Small intestine (tissue), 7 donors: ENCODE measurements at regions not wholly inside any gene's neighbourhood (a gene's known extent, or its start where the extent isn't known, plus 50 kb on each side); places are given as distances from the start of the nearest gene placed in this dataset.

Experiments
- DNase-seq, 2 donors: peaks; one replicate each; pipeline versions ENCODE4 v3.0.0 to v3.0.0-alpha.2; 2013
- FAIRE-seq: peaks from 2 replicates; lab custom pipeline; 2012; peaks lifted over from hg19 to GRCh38; lab: Jason Lieb, UNC
- H3K27ac ChIP-seq, 3 donors: one replicate each; pipeline ENCODE4 v1.5.1; 2013; ENCODE audit warnings: low read length in 2 of 3, mild to moderate bottlenecking in 2 of 3, control low read depth in 1 of 3, inconsistent platforms in 1 of 3, low read depth in 1 of 3, moderate library complexity in 1 of 3
- H3K27me3 ChIP-seq, 3 donors: one replicate each; pipeline ENCODE4 v1.6.1; 2013; ENCODE audit warnings: low read length in 3 of 3, inconsistent platforms in 1 of 3; ENCODE audit not compliant: control insufficient read depth in 3 of 3, insufficient read depth in 3 of 3
- H3K36me3 ChIP-seq, 3 donors: one replicate each; pipeline ENCODE4 v1.6.1; 2013; ENCODE audit warnings: low read length in 3 of 3, inconsistent platforms in 1 of 3, low read depth in 1 of 3, mild to moderate bottlenecking in 1 of 3, moderate library complexity in 1 of 3; ENCODE audit not compliant: control insufficient read depth in 3 of 3, insufficient read depth in 2 of 3
- H3K4me1 ChIP-seq, 3 donors: one replicate each; pipeline ENCODE4 v1.6.1; 2013; ENCODE audit warnings: low read length in 2 of 3, inconsistent platforms in 1 of 3, low read depth in 1 of 3, mild to moderate bottlenecking in 1 of 3, moderate library complexity in 1 of 3; ENCODE audit not compliant: control insufficient read depth in 3 of 3, insufficient read depth in 2 of 3
- H3K4me3 ChIP-seq, 3 donors: one replicate each; pipeline ENCODE4 v1.5.1; 2013; ENCODE audit warnings: low read length in 3 of 3, control low read depth in 1 of 3, inconsistent platforms in 1 of 3, low read depth in 1 of 3, mild to moderate bottlenecking in 1 of 3, moderate library complexity in 1 of 3
- H3K9me3 ChIP-seq, 2 donors: one replicate each; pipeline ENCODE4 v1.6.1; 2013; ENCODE audit warnings: low read depth in 1 of 2, low read length in 1 of 2; ENCODE audit not compliant: control insufficient read depth in 2 of 2, insufficient read depth in 1 of 2
- WGBS, 3 donors: extraction: QIAGEN DNeasy Blood & Tissue Kit; methylation state at CpG; one replicate each; pipeline ENCODE4 v1.1.7; 2013; 5-methylcytosine and 5-hydroxymethylcytosine counted together
- donor health status: healthy with polysubstance abuse.
- donor health status: control.
- donor health status: control.
- donor health status: Bipolar disorder and iron deficiency.
- donor health status: healthy.

DNA sequence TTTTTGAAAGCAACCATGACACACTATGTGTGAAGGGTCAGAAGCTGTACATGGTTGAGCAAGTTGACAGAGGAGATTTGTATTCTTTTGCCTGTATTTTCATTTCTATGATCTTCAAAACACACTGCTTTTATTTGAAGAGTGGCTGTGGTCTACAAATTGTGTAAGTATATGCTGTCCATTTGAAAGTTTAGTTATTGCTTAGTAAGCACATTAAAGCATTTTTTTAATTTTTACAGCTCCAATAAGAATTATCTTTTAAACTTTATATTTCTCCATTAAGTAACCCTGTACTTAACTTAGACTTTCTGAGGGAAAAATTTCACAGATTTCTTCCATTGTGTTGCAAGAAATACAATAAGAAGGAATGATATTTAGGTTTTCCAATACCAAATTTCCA lies 915.2 kb downstream of the SLC6A15 start:
- H3K36me3 ChIP-seq = no peaks in the 10 kb centered on the region
- H3K4me3 ChIP-seq = no peak overlapping the region
- no peak overlapping the region for H3K27ac ChIP-seq
- no peaks in the 10 kb centered on the region for H3K9me3 ChIP-seq
- H3K27me3 ChIP-seq = no peaks in the 10 kb centered on the region
- DNase-seq = no peak
- no peaks in the 10 kb centered on the region for H3K4me1 ChIP-seq
- FAIRE-seq = no peak

DNA sequence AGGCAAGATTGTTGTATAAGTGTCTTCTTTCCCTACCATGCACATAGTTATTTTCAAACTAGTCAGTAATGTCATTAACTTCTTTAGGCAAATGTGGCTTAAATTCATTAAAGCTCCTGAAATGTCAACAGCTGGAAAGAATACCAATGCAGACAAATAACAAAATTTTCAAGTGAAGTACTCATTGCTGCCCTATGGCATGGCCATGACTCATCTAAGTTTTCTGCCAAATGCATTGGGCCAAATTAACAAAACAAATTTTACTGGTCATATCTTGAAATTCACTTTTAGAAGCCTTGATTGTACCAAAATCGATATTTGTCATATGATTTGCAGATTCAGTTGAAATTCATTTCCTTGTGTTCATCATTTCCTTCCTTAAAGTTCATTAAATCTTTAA lies 915.9 kb downstream of the SLC6A15 start:
- H3K27me3 ChIP-seq = no peaks in the 10 kb centered on the region
- no peaks in the 10 kb centered on the region for H3K4me1 ChIP-seq
- FAIRE-seq (no peak), DNase-seq (no peak)
- no peaks in the 10 kb centered on the region for H3K36me3 ChIP-seq
- H3K27ac ChIP-seq = no peak overlapping the region
- H3K4me3 ChIP-seq = no peak overlapping the region
- peaks cover 0 to 2% of the 10 kb centered on the region in 2 donors for H3K9me3 ChIP-seq
- WGBS, 3 donors = 60 to 75% (median 67%) methylated on average over 1 of the region's 1 CpG

DNA sequence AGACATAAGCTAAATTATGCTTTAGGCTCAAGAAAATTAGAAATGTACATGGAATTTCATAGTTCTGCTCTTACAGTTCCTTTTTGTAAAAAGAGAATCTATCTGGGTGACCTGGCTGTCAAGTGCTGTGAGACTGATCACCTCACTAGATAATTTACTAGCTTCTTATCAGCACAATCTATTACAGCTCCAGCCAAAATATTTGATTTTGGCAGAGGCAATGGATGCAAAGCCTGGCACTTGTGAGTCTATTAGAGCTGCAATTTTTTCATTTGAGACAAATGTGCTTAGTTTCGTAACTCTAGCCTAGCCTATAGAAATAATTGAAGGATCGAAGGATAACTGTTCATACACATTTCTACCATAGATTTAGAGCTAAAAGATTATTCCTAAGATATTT lies 927.5 kb downstream of the SLC6A15 start:
- Histone ChIP-seq H3K4me1 (no peaks in the 10 kb centered on the region), H3K27ac (no peak overlapping the region), H3K4me3 (no peak overlapping the region), H3K27me3 (no peaks in the 10 kb centered on the region), H3K9me3 (peaks cover 0 to 1% of the 10 kb centered on the region in 2 donors), H3K36me3 (no peaks in the 10 kb centered on the region)
- no peak for FAIRE-seq
- no peak for DNase-seq
- WGBS, 3 donors = 76 to 86% (median 81%) methylated on average over 2 of the region's 2 CpGs

DNA sequence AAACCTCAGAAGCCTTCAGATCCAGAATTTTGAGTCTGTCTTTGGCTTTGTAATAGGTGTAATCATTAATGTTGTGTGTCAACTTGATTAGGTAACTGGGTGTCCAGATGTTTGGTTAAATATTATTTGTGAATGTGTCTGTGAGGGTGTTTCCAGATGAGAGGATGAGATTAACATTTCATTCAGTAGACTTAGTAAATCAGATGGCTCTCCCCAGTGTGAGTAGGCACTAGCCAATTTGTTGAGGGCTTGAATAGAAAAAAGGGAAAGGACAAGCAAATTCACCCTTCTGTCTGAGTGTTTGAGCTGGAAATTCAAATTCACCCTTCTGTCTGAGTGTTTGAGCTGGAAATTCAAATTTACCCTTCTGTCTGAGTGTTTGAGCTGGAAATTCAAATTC lies 932.2 kb downstream of the SLC6A15 start:
- Histone ChIP-seq H3K27me3 (no peaks in the 10 kb centered on the region), H3K4me3 (no peak overlapping the region), H3K4me1 (no peaks in the 10 kb centered on the region), H3K36me3 (no peaks in the 10 kb centered on the region), H3K27ac (no peak overlapping the region), H3K9me3 (peaks cover 0 to 2% of the 10 kb centered on the region in 2 donors)
- FAIRE-seq = no peak
- no peak for DNase-seq

DNA sequence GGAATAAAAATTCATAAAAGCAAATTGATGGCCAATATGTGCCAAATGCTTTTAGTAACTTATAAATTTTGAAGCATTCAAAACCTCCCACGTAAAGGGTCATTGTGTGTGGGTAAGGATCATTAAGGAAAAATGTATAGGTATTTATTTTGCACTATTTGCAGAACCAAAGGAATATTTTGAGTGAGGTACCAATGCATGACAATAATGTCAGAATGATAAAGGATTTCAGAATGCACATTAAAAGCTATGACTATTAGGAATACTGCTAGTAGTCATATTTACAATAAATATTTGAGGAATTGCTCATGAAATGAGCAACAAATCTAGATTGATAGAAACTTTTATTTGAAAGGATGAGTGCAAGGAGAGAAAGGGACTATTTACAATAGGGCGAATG lies 932.8 kb downstream of the SLC6A15 start:
- no peak for DNase-seq
- Histone ChIP-seq H3K4me3 (no peak overlapping the region), H3K4me1 (no peaks in the 10 kb centered on the region), H3K27me3 (no peaks in the 10 kb centered on the region), H3K27ac (no peak overlapping the region), H3K9me3 (peaks cover 0 to 2% of the 10 kb centered on the region in 2 donors), H3K36me3 (no peaks in the 10 kb centered on the region)
- FAIRE-seq = no peak
- 70 to 74% (median 71%) methylated on average over 2 of the region's 2 CpGs for WGBS, 3 donors

DNA sequence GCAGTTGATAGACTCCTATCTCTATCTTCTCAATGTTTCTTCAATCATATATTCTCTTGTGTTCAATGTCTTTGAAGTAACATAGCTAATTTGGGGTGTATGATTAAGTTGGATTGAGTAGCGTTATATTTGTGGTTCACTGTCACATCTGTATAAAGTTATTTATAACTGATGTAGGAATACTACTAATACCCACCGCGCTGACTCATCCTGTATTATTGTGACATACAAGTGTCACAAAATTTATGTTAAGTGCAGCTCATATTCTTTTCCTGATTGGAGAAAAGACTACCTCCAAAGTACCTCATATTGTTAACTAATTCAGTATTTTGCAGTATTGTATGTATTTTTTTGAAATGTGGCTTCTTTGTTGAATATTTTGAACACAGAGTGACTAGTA lies 940.8 kb downstream of the SLC6A15 start:
- Histone ChIP-seq H3K4me1 (no peaks in the 10 kb centered on the region), H3K4me3 (no peak overlapping the region), H3K36me3 (no peaks in the 10 kb centered on the region), H3K27ac (no peak overlapping the region), H3K9me3 (no peaks in the 10 kb centered on the region), H3K27me3 (no peaks in the 10 kb centered on the region)
- no peak for DNase-seq
- WGBS, 3 donors = 88 to 95% (median 88%) methylated on average over 3 of the region's 3 CpGs
- FAIRE-seq = no peak

DNA sequence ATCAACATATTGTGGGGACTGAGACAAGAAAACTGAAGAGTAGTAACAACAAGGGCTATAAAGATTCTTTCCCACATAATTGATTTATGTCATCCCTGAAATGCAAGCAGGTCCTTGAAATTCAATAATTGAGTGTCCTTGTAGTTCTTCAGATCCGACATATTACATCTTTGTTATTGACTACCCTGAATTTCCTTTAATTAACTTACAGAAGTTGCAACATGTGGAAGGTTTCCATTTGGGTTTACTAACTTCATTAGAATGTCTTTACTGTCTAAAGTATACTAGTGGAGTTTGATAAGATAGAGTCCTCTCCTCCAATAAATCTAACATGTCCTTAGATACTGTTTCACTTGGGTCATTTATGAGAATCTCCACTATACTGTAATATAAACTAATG lies 951.8 kb downstream of the SLC6A15 start:
- Histone ChIP-seq H3K9me3 (peaks cover 0 to 6% of the 10 kb centered on the region in 2 donors), H3K4me1 (no peaks in the 10 kb centered on the region), H3K27me3 (no peaks in the 10 kb centered on the region), H3K27ac (no peak overlapping the region), H3K4me3 (no peak overlapping the region), H3K36me3 (no peaks in the 10 kb centered on the region)
- DNase-seq (no peak), FAIRE-seq (no peak)
- WGBS, 3 donors = 83 to 89% (median 89%) methylated on average over 1 of the region's 1 CpG

DNA sequence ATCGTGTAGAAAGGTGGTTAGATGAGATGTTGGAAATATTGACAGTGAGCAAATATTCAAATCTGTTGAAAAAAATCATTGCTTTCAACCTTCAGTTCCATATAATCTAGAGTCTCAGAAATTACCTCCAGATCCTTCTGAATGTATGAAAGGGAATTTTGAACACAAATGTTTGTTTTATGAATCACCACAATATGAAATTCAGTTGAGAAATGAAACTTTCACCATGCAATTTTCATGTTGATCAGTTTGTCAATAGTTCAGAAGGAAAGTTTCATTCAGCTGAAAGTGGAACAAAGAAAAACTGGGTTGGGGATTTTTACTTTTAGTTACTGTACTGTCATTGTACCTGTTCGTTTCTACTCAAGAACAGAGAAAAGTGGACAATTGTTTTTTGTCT lies 953.6 kb downstream of the SLC6A15 start:
- Histone ChIP-seq H3K4me1 (no peaks in the 10 kb centered on the region), H3K36me3 (no peaks in the 10 kb centered on the region), H3K27me3 (no peaks in the 10 kb centered on the region), H3K27ac (no peak overlapping the region), H3K4me3 (no peak overlapping the region), H3K9me3 (no peaks in the 10 kb centered on the region)
- WGBS, 3 donors = 15 to 62% (median 32%) methylated on average over 2 of the region's 2 CpGs
- FAIRE-seq (no peak), DNase-seq (no peak)

DNA sequence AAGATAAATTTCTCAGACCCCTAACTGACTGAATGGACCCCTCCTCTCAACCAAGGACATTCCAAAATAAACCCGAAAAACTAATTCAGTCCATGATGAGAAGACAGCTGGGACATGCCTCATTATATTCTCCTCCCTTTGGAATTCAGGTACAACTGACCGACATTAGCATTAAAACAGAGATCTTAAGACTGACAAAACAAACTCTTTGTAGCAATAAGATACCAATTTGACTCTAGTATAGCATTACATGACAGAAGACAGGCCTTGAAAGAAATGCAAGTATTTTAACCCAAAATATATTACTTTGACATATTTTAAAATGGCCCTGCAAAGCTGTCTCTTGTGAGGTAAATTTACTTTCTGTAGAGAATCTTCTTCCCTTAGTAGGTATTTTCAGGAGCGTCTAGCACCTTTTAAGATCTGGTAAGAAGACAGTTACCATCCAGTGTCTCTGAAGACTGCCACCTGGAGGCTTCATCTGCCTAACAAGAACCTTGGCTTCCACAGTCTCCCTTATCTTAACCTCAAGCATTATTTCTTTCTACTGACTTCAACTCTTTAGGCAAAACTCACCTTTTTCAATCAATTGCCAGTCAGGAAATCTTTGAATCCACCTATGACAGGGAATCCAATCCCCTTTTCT lies 957.5 kb downstream of the SLC6A15 start:
- H3K4me1 ChIP-seq = no peaks in the 10 kb centered on the region
- peaks cover 0 to 8% of the 10 kb centered on the region in 2 donors for H3K9me3 ChIP-seq
- H3K36me3 ChIP-seq = no peaks in the 10 kb centered on the region
- H3K27me3 ChIP-seq = no peaks in the 10 kb centered on the region
- H3K27ac ChIP-seq = no peak overlapping the region
- WGBS, 3 donors = 60 to 68% (median 62%) methylated on average over 3 of the region's 3 CpGs
- DNase-seq (peak in 1 of 2 donors; percentile 1), FAIRE-seq (no peak)
- no peak overlapping the region for H3K4me3 ChIP-seq
